ENCODE measurements at regions not wholly inside any gene's neighbourhood (a gene's known extent, or its start where the extent isn't known, plus 50 kb on each side); places are given as distances from the start of the nearest gene placed in this dataset.
"Not testable (repeated sequence)": the region's sequence is repeated elsewhere in the genome, so short reads cannot be mapped to it uniquely, and the experiment has no call there.

GRCh38 chrX:26597981-26598380 is 382.0 kb downstream of the MAGEB5 start:
- no peak for DNase-seq (ENCODE audit: low read depth in 3 of 3)

- DNase-seq (ENCODE audit: low read depth in 3 of 3) = no peak
These were observed 374.9 kb downstream of the MAGEB5 start for GRCh38 chrX:26590849-26591248.

GRCh38 chrX:26586570-26586969 is 370.6 kb downstream of the MAGEB5 start:
- no peak for DNase-seq (ENCODE audit: low read depth in 3 of 3)

DNA sequence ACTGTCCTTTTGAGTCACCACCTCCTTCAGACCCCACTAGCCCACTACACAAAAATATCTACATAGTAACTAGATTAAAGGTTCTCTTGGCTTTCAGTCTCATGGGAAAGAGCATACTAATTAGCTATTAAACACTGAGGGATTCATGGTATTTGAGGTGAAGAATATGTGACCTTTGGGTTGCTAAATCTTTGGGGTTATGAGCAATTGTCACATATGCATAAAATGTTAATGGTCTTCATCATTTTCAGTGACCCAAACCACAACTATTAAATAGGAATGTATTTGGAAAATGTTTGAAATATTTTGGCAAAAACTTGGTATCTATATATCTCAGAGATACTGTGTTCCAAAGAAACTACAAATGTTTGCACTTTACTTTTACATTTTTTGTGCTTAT is 365.1 kb downstream of the MAGEB5 start:
- no peak for DNase-seq (ENCODE audit: low read depth in 3 of 3)

DNA sequence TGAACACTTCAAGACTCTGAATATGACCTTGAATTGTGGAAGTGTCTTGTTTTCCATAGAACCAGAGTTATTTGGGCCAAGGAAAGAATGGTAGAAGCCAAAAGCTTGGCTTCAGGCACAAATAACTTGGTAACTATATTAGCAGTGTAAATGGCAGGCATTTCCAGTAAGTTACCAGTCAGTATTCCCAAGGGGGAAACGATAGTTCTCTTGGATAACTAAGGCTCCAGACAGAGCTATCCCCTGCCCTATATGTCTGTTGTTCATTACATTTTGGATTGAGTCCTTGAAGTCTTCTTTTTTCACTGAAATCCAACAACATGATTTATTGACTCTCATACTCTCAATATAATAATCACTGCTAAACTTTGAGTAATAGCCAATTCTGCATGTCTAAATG is 364.1 kb downstream of the MAGEB5 start:
- no peak for DNase-seq (ENCODE audit: low read depth in 3 of 3)

GRCh38 chrX:26574234-26574633 is 358.3 kb downstream of the MAGEB5 start:
- no peak for DNase-seq (ENCODE audit: low read depth in 3 of 3)

DNA sequence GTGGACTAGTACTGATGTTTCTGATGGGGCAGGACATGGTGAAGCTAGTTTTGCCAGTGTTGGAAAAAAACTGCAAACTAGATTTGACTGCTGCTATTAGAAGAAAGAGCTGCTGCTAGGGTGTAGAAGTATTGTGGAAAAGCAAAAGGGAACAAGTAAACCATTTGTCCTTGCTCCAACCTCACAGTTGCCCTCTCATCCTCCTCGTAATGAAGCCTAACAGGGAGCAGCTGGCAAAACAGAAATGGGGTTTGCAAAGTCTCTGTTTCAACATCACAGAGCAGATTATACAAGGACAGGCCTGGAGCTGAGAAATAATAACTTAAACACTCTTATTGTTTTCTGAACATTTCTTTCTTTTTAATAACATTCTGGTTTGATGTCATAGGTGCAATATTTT is 346.2 kb downstream of the MAGEB5 start:
- DNase-seq (ENCODE audit: low read depth in 3 of 3) = no peak

GRCh38 chrX:26559855-26560254 is 343.9 kb downstream of the MAGEB5 start:
- no peak for DNase-seq (ENCODE audit: low read depth in 3 of 3)

GRCh38 chrX:26558719-26559386 is 342.9 kb downstream of the MAGEB5 start:
- no peak for DNase-seq (ENCODE audit: low read depth in 3 of 3)

DNA sequence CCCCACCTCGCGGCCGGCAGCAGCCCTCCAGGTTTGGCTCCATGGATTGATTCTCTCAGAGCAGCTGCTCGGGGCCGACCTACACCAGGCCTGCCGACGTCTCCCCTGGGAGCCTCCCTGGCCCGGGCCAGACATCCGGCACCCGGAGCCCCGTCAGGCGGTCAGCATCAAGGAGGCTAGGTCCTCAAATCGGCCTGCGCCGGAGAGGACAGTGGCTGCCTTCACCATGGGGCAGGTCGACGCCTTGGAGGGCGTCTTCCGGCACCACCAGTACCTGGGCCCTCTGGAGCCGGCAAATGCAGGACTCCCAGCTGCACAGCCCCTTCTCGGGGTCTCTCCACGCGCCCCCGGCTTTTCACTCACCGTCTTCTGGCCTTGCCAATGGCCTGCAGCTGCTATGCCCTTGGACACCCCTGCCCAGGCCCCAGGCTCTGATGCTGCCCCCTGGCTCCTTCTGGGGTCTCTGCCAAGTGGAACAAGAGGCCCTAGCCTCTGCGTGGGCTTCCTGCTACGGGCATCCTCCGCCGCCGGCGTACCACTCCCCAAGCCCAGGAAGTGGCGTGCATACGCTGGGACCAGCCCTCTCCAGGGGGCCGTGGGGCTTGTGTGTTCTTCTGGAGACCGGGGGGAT is 341.8 kb downstream of the MAGEB5 start:
- no peak for DNase-seq (ENCODE audit: low read depth in 3 of 3)

- DNase-seq (ENCODE audit: low read depth in 3 of 3) = not testable (repeated sequence)
These were observed 309.8 kb downstream of the MAGEB5 start for GRCh38 chrX:26525768-26526167.

- DNase-seq (ENCODE audit: low read depth in 3 of 3) = no peak
These were observed 306.5 kb downstream of the MAGEB5 start for GRCh38 chrX:26522501-26522900.

DNA sequence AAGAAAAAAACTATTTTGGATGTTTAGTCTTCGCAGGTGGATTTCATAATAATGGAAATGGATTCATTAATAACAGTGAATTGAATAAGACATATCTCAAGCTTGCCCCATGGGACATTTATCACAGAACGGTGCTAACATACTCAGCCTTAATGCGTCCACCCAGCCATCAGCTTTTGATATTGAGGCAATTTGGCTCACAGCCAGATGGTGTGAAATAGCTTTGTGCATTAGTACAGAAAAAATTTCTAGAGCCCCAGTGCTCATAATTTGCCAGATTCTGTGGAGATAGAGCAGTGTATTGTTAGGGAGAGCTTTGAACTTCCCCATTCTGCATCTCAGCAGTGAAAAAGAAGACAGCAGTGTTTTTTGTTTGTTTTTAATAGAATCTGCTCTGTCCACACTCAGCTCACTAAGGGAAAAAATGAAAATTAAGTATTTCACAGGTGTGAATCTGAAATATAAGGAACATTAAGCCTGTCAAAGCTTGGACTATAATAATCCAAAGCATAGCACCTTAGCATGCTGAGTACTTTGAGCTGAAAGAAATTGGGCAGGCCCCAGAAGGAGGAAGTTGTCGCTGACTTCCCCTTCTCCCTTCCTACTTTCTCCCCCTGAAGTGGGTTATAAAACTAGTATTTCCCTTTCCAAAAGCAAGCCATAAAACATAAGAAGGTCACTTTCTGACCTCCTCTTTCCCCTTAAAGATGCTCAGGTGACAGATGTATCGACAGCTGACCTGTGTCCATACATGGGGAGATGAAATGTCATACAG is 295.8 kb downstream of the MAGEB5 start:
- DNase-seq (ENCODE audit: low read depth in 3 of 3) = no peak

DNA sequence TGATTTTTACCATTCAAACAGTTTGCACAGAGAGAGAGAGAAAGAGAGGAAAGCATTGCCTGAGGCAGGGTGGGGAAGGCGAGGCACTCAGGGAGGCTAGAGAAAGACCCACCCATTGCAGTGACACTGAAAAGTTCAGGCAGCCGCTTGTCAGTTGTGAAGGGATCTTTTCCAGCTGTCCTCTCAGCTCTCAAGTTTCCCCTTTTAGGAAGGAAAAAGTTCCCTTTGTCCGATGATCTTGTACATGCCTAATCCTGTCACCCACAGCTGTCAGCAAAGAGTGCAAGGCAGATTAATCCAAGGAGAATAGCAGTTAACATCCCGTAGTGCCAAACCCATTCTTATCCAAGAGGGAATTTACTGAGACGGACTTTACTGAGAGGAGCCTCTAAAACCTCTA is 255.0 kb downstream of the MAGEB5 start:
- no peak for DNase-seq (ENCODE audit: low read depth in 3 of 3)

DNA sequence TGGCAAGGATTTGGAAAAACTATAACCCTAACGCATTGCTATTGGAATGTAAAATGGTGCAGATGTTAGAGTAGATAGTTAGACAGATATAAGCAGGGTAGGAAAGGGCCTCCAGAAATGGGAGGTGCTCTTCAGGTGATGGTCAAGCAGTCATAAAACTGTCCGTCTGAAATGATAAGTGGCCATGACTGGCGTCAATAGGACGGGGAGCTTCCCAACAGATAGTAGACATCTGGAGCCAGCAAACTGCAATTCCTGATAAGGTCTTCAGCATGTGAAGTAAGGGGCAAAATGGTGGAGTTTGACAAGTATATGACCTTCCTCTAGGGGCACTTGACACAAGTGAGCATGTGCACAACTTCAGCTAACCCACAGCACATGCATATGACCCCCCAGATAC is 250.4 kb downstream of the MAGEB5 start:
- DNase-seq (ENCODE audit: low read depth in 3 of 3) = no peak

DNA sequence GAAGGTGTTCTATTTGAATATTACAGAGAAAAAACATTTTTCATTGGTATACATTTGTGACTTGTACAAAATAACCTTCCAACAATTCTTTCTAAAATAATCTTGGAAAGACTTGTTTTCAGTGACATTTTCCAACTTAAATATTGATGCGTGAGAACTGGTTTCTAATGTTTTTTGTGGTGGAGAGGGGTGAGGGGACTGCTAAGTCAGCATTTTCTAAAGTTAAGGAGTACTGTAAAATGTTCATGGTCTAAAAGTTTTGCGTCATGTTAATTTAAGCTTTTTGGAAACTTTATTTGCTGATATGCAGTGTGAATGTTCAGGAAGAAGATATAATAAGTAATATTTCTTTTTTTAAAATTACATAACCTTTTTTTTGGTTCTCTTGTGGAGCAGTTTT is 229.3 kb downstream of the MAGEB5 start:
- no peak for DNase-seq (ENCODE audit: low read depth in 3 of 3)

DNA sequence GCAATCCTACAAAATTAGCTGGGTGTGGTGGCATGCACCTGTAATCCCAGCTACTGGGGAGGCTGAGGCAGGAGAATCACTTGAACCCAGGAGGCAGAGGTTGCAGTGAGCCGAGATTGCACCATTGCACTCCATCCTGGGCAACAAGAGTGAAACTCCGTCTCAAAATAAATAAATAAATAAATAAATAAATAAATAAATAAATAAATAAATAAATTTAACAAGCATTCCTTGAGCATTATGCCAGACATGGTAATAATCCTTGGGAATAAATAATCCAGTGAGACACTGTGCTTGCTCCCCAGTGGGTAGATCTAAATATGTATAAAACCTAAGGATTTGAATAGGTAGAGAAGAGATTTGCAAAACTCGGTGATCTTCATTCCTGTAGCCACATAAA is 228.4 kb downstream of the MAGEB5 start:
- not testable (repeated sequence) for DNase-seq (ENCODE audit: low read depth in 3 of 3)

DNA sequence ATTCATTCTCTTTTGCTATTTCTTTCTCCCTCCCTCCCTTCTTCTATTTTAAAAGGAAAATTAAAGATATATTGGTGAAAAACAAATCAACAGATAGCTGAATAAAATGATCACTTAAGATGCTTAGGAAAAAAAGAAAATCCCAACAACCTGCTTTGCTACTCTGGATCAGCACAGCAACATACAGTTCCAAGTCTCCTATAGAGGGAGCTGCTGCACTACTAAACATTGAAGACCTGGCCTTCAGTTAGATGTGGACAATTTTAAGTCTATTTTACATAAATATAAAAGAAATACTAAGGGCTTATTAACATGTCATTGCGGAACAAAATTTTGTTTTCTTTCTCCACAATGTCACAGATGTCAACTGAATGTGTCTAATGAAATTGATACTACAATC is 226.4 kb downstream of the MAGEB5 start:
- no peak for DNase-seq (ENCODE audit: low read depth in 3 of 3)

GRCh38 chrX:26414534-26414933 is 198.6 kb downstream of the MAGEB5 start:
- DNase-seq (ENCODE audit: low read depth in 3 of 3) = no peak

GRCh38 chrX:26411045-26411444 is 195.1 kb downstream of the MAGEB5 start:
- no peak for DNase-seq (ENCODE audit: low read depth in 3 of 3)

DNA sequence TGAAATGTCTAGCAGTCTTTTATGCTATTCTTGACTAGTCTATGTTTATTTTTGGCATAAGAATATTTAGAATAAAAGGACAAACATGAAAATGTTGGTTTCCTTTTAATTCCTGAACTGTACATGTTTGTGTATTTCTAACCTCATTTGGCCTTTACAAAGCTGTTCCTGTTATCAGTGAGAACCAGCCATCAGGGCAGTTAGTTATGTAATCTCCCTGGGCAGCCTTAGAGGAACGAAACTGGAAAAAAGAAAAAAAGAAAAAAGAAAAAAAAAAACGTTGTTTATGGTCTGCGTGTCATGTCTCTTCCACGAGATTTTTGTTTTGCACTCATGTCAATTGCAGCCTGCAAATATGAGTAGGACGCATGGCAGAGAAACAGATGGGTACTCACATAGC is 193.7 kb downstream of the MAGEB5 start:
- no peak for DNase-seq (ENCODE audit: low read depth in 3 of 3)

GRCh38 chrX:26387906-26388305 is 171.9 kb downstream of the MAGEB5 start:
- no peak for DNase-seq (ENCODE audit: low read depth in 3 of 3)
